Osteocyte (in vitro differentiated cells): ENCODE measurements at regions not wholly inside any gene's neighbourhood (a gene's known extent, or its start where the extent isn't known, plus 50 kb on each side); places are given as distances from the start of the nearest gene placed in this dataset.

Experiments
- DNase-seq: peaks from one replicate; pipeline ENCODE4 v3.0.0; 2021; ENCODE audit warnings: mixed read lengths; ENCODE audit not compliant: unreplicated experiment; ENCODE audit errors: extremely low spot score
- H3K27ac Mint-ChIP-seq: one replicate; pipeline ENCODE4 v1.8.0; 2021; ENCODE audit warnings: mild to moderate bottlenecking, mixed read lengths; ENCODE audit not compliant: unreplicated experiment
- H3K27me3 Mint-ChIP-seq: one replicate; pipeline ENCODE4 v1.8.0; 2021; ENCODE audit warnings: mixed read lengths; ENCODE audit not compliant: unreplicated experiment
- H3K36me3 Mint-ChIP-seq: one replicate; pipeline ENCODE4 v1.8.0; 2021; ENCODE audit warnings: mixed read lengths; ENCODE audit not compliant: unreplicated experiment
- H3K4me1 Mint-ChIP-seq: one replicate; pipeline ENCODE4 v1.8.0; 2021; ENCODE audit warnings: mixed read lengths; ENCODE audit not compliant: unreplicated experiment
- H3K4me3 Mint-ChIP-seq: one replicate; pipeline ENCODE4 v1.8.0; 2021; ENCODE audit warnings: mild to moderate bottlenecking, moderate library complexity, mixed read lengths; ENCODE audit not compliant: unreplicated experiment
- H3K9me3 Mint-ChIP-seq: one replicate; pipeline ENCODE4 v1.8.0; 2021; ENCODE audit warnings: mixed read lengths; ENCODE audit not compliant: unreplicated experiment
- CTCF ChIP-seq: fragments of 200-600 bp; sonication (generic); IDR thresholded peaks from 2 replicates; pipeline ENCODE4 v1.5.0; 2021; ENCODE audit warnings: antibody characterized with exemption, mild to moderate bottlenecking, moderate library complexity

- peaks cover 60% of the 10 kb centered on the region for H3K27me3 Mint-ChIP-seq
- TF ChIP-seq CTCF = no peak
Observed at GRCh38 chr3:127132876-127133275, 60.1 kb upstream of the PRR23E start.

GRCh38 chr3:127133971-127134370, 59.0 kb upstream of the PRR23E start:
- no peak for DNase-seq

More at GRCh38 chr3:127132876-127133275, 60.1 kb upstream of the PRR23E start:
- H3K4me1 Mint-ChIP-seq = peaks cover 10% of the 10 kb centered on the region
- H3K9me3 Mint-ChIP-seq = no peaks in the 10 kb centered on the region
- H3K27ac Mint-ChIP-seq = no peak overlapping the region
- H3K4me3 Mint-ChIP-seq = no peak overlapping the region
- DNase-seq = no peak
- no peaks in the 10 kb centered on the region for H3K36me3 Mint-ChIP-seq

GRCh38 chr3:127134466-127134865, 58.5 kb upstream of the PRR23E start:
- TF ChIP-seq CTCF = no peak
- Mint-ChIP-seq H3K4me3 (no peak overlapping the region), H3K4me1 (peaks cover 10% of the 10 kb centered on the region), H3K27me3 (peaks cover 62% of the 10 kb centered on the region), H3K36me3 (no peaks in the 10 kb centered on the region), H3K9me3 (no peaks in the 10 kb centered on the region), H3K27ac (no peak overlapping the region)
- DNase-seq = no peak

More at GRCh38 chr3:127133971-127134370, 59.0 kb upstream of the PRR23E start:
- H3K9me3 Mint-ChIP-seq = no peaks in the 10 kb centered on the region
- no peaks in the 10 kb centered on the region for H3K36me3 Mint-ChIP-seq
- peaks cover 10% of the 10 kb centered on the region for H3K4me1 Mint-ChIP-seq
- H3K4me3 Mint-ChIP-seq = no peak overlapping the region
- no peak overlapping the region for H3K27ac Mint-ChIP-seq
- peaks cover 60% of the 10 kb centered on the region for H3K27me3 Mint-ChIP-seq
- no peak for TF ChIP-seq CTCF

- Mint-ChIP-seq H3K4me3 (no peak overlapping the region), H3K27me3 (peaks cover 59% of the 10 kb centered on the region), H3K4me1 (peaks cover 10% of the 10 kb centered on the region), H3K9me3 (no peaks in the 10 kb centered on the region), H3K27ac (no peak overlapping the region), H3K36me3 (no peaks in the 10 kb centered on the region)
- DNase-seq = no peak
- TF ChIP-seq CTCF = no peak
Observed at GRCh38 chr3:127134887-127135240, 58.1 kb upstream of the PRR23E start.

GRCh38 chr3:127135241-127136023, 57.5 kb upstream of the PRR23E start:
- TF ChIP-seq CTCF = no peak
- Mint-ChIP-seq H3K27me3 (peaks cover 57% of the 10 kb centered on the region), H3K27ac (no peak overlapping the region), H3K36me3 (no peaks in the 10 kb centered on the region), H3K4me3 (peak overlapping the region; percentile 60), H3K4me1 (peaks cover 10% of the 10 kb centered on the region), H3K9me3 (no peaks in the 10 kb centered on the region)
- DNase-seq = peak; percentile 81
